SK-N-SH (cell line): ENCODE measurements at regions not wholly inside any gene's neighbourhood (a gene's known extent, or its start where the extent isn't known, plus 50 kb on each side); places are given as distances from the start of the nearest gene placed in this dataset.

Source experiments
- CTCF ChIA-PET: fragments of 300-600, 350-600 bp; formaldehyde crosslinking; extraction: SDS; loops from one replicate; lab custom pipeline; 2021; lab: Yijun Ruan, JAX
- POLR2A ChIA-PET: fragments of 350-600 bp; sonication (Branson Sonifier 250); formaldehyde crosslinking; extraction: SDS; loops from one replicate; lab custom pipeline; 2020; ENCODE audit warnings: antibody characterized with exemption, inconsistent platforms; lab: Yijun Ruan, JAX
- DNase-seq: peaks from one replicate; pipeline ENCODE4 v3.0.0; 2012
- H2AFZ ChIP-seq: fragments of 200-600 bp; sonication (generic); 2 replicates; pipeline ENCODE4 v1.8.1; 2016; ENCODE audit warnings: antibody characterized with exemption, mild to moderate bottlenecking, low read depth
- H3F3A ChIP-seq: fragments of 200-600 bp; sonication (generic); replicated peaks from 2 replicates; pipeline ENCODE3; 2016; ENCODE audit warnings: antibody characterized with exemption, mild to moderate bottlenecking; ENCODE audit not compliant: insufficient read depth
- H3K27ac ChIP-seq, 2 experiments: fragments of 200-500 bp in 1 of 2; fragments of 200-600 bp in 1 of 2; sonication (Bioruptor generic) in 1 of 2; sonication (generic), shearing (Covaris generic) in 1 of 2; 2 replicates each; pipeline versions ENCODE4 v1.5.1 to v1.6.1; 2014 to 2016; ENCODE audit warnings: low read depth in 2 of 2, inconsistent platforms in 1 of 2, low read length in 1 of 2, mild to moderate bottlenecking in 1 of 2, mixed read lengths in 1 of 2
- H3K27me3 ChIP-seq: fragments of 200-600 bp; sonication (generic), shearing (Covaris generic); 2 replicates; pipeline ENCODE4 v1.6.1; 2016; ENCODE audit warnings: mixed run types; ENCODE audit not compliant: insufficient read depth
- H3K36me3 ChIP-seq, 2 experiments: fragments of 200-500 bp in 1 of 2; fragments of 200-600 bp in 1 of 2; sonication (Bioruptor generic) in 1 of 2; sonication (generic) in 1 of 2; replicated peaks in 1 of 2; 2 replicates each; pipeline versions ENCODE3 to v1.5.1; 2014 to 2016; ENCODE audit warnings: low read length in 1 of 2, mild to moderate bottlenecking in 1 of 2; ENCODE audit not compliant: insufficient read depth in 2 of 2, control insufficient read depth in 1 of 2
- H3K4me1 ChIP-seq, 2 experiments: fragments of 200-500 bp in 1 of 2; fragments of 200-600 bp in 1 of 2; sonication (Bioruptor generic) in 1 of 2; sonication (generic), shearing (Covaris generic) in 1 of 2; 2 replicates each; pipeline versions ENCODE4 v1.5.1 to v1.6.1; 2014 to 2016; ENCODE audit warnings: low read depth in 1 of 2, low read length in 1 of 2, mixed run types in 1 of 2; ENCODE audit not compliant: insufficient read depth in 2 of 2, control insufficient read depth in 1 of 2
- H3K4me2 ChIP-seq: fragments of 200-600 bp; sonication (generic), shearing (Covaris generic); 2 replicates; pipeline ENCODE4 v1.6.1; 2017; ENCODE audit warnings: mixed run types
- H3K4me3 ChIP-seq, 2 experiments: fragments of 200-500 bp in 1 of 2; fragments of 200-600 bp in 1 of 2; sonication (Bioruptor generic) in 1 of 2; sonication (generic), shearing (Covaris generic) in 1 of 2; 2 replicates each; pipeline versions ENCODE4 v1.5.1 to v1.8.1; 2014 to 2016; ENCODE audit warnings: low read depth in 2 of 2, inconsistent platforms in 1 of 2, low read length in 1 of 2, mild to moderate bottlenecking in 1 of 2, mixed read lengths in 1 of 2, moderate library complexity in 1 of 2
- H3K79me2 ChIP-seq: fragments of 200-600 bp; sonication (generic); 2 replicates; pipeline ENCODE4 v1.8.1; 2017; ENCODE audit warnings: mild to moderate bottlenecking; ENCODE audit not compliant: insufficient read depth
- H3K9ac ChIP-seq: fragments of 200-600 bp; sonication (generic); 2 replicates; pipeline ENCODE4 v1.6.1; 2017; ENCODE audit warnings: mixed run types
- H3K9me2 ChIP-seq: fragments of 200-600 bp; sonication (generic); 2 replicates; pipeline ENCODE4 v1.6.1; 2017; ENCODE audit warnings: mixed run types
- H3K9me3 ChIP-seq: fragments of 200-600 bp; sonication (generic); 2 replicates; pipeline ENCODE4 v1.6.1; 2017; ENCODE audit warnings: mixed run types, mild to moderate bottlenecking, moderate library complexity
- H4K20me1 ChIP-seq: fragments of 200-600 bp; sonication (generic); 2 replicates; pipeline ENCODE4 v1.6.1; 2017; ENCODE audit warnings: mild to moderate bottlenecking, mixed run types; ENCODE audit not compliant: insufficient read depth
- CHD2 ChIP-seq: fragments of 150-350 bp; IDR thresholded peaks from 2 replicates; pipeline ENCODE4 v1.6.1; 2018; ENCODE audit warnings: low read length; ENCODE audit not compliant: partially characterized antibody
- CTCF ChIP-seq: fragments of 200-600 bp; sonication (generic); IDR thresholded peaks from 2 replicates; pipeline ENCODE4 v1.6.1; 2017; ENCODE audit warnings: antibody characterized with exemption, mild to moderate bottlenecking, moderate library complexity
- ELF1 ChIP-seq: IDR thresholded peaks from 2 replicates; pipeline ENCODE4 v1.4.0; 2012
- EP300 ChIP-seq, 2 experiments: IDR thresholded peaks; 2 replicates each; pipeline versions ENCODE4 v1.4.0 to v1.6.1; 2012; ENCODE audit warnings: borderline replicate concordance in 1 of 2, low read depth in 1 of 2, low read length in 1 of 2
- EZH2phosphoT487 ChIP-seq: fragments of 200-600 bp; sonication (generic); IDR thresholded peaks from 2 replicates; pipeline ENCODE4 v1.6.1; 2017; ENCODE audit warnings: low read depth, mixed run types, mild to moderate bottlenecking, antibody characterized with exemption, moderate library complexity, borderline replicate concordance
- FOSL2 ChIP-seq: IDR thresholded peaks from 2 replicates; pipeline ENCODE4 v1.4.0; 2012; ENCODE audit warnings: low read depth, mild to moderate bottlenecking, moderate library complexity, borderline replicate concordance
- FOXJ3 ChIP-seq: sonication (generic); formaldehyde crosslinking; IDR thresholded peaks from 2 replicates; pipeline ENCODE4 v1.5.1; 2020; ENCODE audit warnings: mild to moderate bottlenecking, missing genetic modification reagents
- FOXM1 ChIP-seq: IDR thresholded peaks from 2 replicates; pipeline ENCODE4 v1.4.0; 2012; ENCODE audit warnings: low read depth, mild to moderate bottlenecking
- JUND ChIP-seq: IDR thresholded peaks from 2 replicates; pipeline ENCODE4 v1.4.0; 2012
- MXI1 ChIP-seq: IDR thresholded peaks from 2 replicates; pipeline ENCODE4 v1.6.1; 2012; ENCODE audit warnings: mild to moderate bottlenecking, low read depth, low read length, improper control_type of control experiment
- NFIC ChIP-seq: IDR thresholded peaks from 2 replicates; pipeline ENCODE4 v1.4.0; 2012; ENCODE audit warnings: borderline replicate concordance
- PBX3 ChIP-seq: IDR thresholded peaks from 2 replicates; pipeline ENCODE4; 2012
- RAD21 ChIP-seq: IDR thresholded peaks from 2 replicates; pipeline ENCODE4 v1.6.1; 2012; ENCODE audit warnings: mild to moderate bottlenecking, low read length
- SIN3A ChIP-seq: IDR thresholded peaks from 2 replicates; pipeline ENCODE4 v1.6.1; 2012; ENCODE audit warnings: low read depth, mild to moderate bottlenecking, low read length, moderate library complexity, borderline replicate concordance
- SMC3 ChIP-seq: IDR thresholded peaks from 2 replicates; pipeline ENCODE4 v1.6.1; 2012; ENCODE audit warnings: low read depth, low read length, improper control_type of control experiment
- TCF12 ChIP-seq: IDR thresholded peaks from 2 replicates; pipeline ENCODE4 v1.4.0; 2012
- TEAD4 ChIP-seq: IDR thresholded peaks from 2 replicates; pipeline ENCODE4 v1.4.0; 2012; ENCODE audit warnings: mild to moderate bottlenecking, borderline replicate concordance; ENCODE audit not compliant: insufficient read depth
- USF1 ChIP-seq: IDR thresholded peaks from 2 replicates; pipeline ENCODE4 v1.4.0; 2012; ENCODE audit warnings: low read depth, borderline replicate concordance
- USF2 ChIP-seq: fragments of 150-350 bp; IDR thresholded peaks from 2 replicates; pipeline ENCODE4 v1.6.1; 2017; ENCODE audit warnings: antibody characterized with exemption, low read length, low read depth, borderline replicate concordance
- YY1 ChIP-seq: IDR thresholded peaks from 2 replicates; pipeline ENCODE4 v1.4.0; 2012; ENCODE audit warnings: low read depth, mild to moderate bottlenecking
- ZBTB33 ChIP-seq: IDR thresholded peaks from 2 replicates; pipeline ENCODE4 v1.4.0; 2012; ENCODE audit warnings: low read depth, borderline replicate concordance
- WGBS: methylation state at CpG from one replicate; pipeline ENCODE4 v1.1.6; 2017; ENCODE audit warnings: low lambda C conversion rate; 5-methylcytosine and 5-hydroxymethylcytosine counted together

GRCh38 chr7:111663771-111664170, 101.5 kb upstream of the IMMP2L start (continued):
- no peak for TF ChIP-seq ZBTB33
- TF ChIP-seq RAD21: no peak
- no peak for TF ChIP-seq SIN3A
- no peak for TF ChIP-seq CHD2
- TF ChIP-seq CTCF: no peak
- no peak for TF ChIP-seq SMC3
- no peak for TF ChIP-seq FOSL2
- TF ChIP-seq EZH2phosphoT487: no peak
- TF ChIP-seq YY1: no peak
- no peak for TF ChIP-seq TEAD4

GRCh38 chr7:111662386-111662785, 100.1 kb upstream of the IMMP2L start:
- H2AFZ ChIP-seq: no peak overlapping the region
- TF ChIP-seq EP300 (IDR thresholded peaks at IDR 0.05; ENCODE audit: borderline replicate concordance in 1 of 2, low read depth in 1 of 2, low read length in 1 of 2): no peak
- TF ChIP-seq MXI1: no peak
- TF ChIP-seq FOXM1: no peak
- TF ChIP-seq FOSL2: no peak
- TF ChIP-seq JUND: no peak
- TF ChIP-seq YY1: no peak
- TF ChIP-seq ELF1: no peak
- TF ChIP-seq FOXJ3: no peak
- no peak for TF ChIP-seq PBX3
- no peak for TF ChIP-seq NFIC
- no peak for TF ChIP-seq TCF12
- no peak for TF ChIP-seq USF1
- no peak for TF ChIP-seq SIN3A
- TF ChIP-seq USF2: no peak
- no peaks in the 10 kb centered on the region for H3K9me2 ChIP-seq
- no peak for DNase-seq
- no peaks in the 10 kb centered on the region for H3K27me3 ChIP-seq
- H3K4me2 ChIP-seq: no peak overlapping the region
- ChIA-PET CTCF (interaction anchor here (1.0 to 1.1 kb wide), 2 partner anchors 10 to 15 kb away, joined by 3 read pairs; no protein-coding TSS in a partner anchor), POLR2A (no interaction called here)
- H3K4me3 ChIP-seq: no peak overlapping the region
- no peaks in the 10 kb centered on the region for H3K79me2 ChIP-seq
- H3K27ac ChIP-seq: no peak overlapping the region
- H3K9me3 ChIP-seq: no peaks in the 10 kb centered on the region
- no peak overlapping the region for H3K9ac ChIP-seq
- no peaks in the 10 kb centered on the region for H3K36me3 ChIP-seq
- H4K20me1 ChIP-seq: no peaks in the 10 kb centered on the region
- WGBS: 51% methylated on average over 2 of the region's 2 CpGs
- no peaks in the 10 kb centered on the region for H3F3A ChIP-seq
- no peaks in the 10 kb centered on the region for H3K4me1 ChIP-seq
